ENCODE measurements at regions not wholly inside any gene's neighbourhood (a gene's known extent, or its start where the extent isn't known, plus 50 kb on each side); places are given as distances from the start of the nearest gene placed in this dataset.

DNA sequence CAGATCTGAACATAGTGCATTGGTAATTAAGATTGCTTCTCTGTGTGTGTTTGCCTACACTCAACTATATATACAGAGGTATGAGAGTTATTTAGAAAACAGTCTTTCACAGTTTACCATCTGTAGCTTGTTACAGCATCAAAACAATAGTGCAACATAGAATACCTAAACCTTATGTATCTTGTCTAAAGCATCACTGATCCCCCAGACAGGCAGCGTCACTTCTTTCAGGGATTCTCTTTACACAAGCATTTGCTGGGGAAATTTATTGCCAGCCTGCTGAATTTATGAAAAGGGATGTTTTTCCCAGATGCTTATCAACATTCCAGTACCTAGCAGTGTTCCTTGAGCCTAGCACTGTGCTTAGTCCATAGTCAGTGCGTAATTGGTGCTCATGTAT is 195.8 kb upstream of the COL8A1 start:
- Histone ChIP-seq H3K79me2 (ENCODE audit: insufficient read depth, low read length) (no peaks in the 10 kb centered on the region), H3K9me3 (ENCODE audit: low read depth, low read length) (no peaks in the 10 kb centered on the region), H3K27ac (ENCODE audit: low read depth, low read length) (no peak overlapping the region), H3K4me1 (ENCODE audit: insufficient read depth, low read length) (no peaks in the 10 kb centered on the region), H3K4me3 (ENCODE audit: insufficient read depth, low read length) (no peak overlapping the region), H4K20me1 (ENCODE audit: insufficient read depth, low read length) (no peaks in the 10 kb centered on the region), H3K36me3 (ENCODE audit: insufficient read depth, low read length) (no peaks in the 10 kb centered on the region), H2AFZ (ENCODE audit: low read length) (no peak overlapping the region), H3K27me3 (ENCODE audit: insufficient read depth, low read length) (no peaks in the 10 kb centered on the region), H3K4me2 (ENCODE audit: insufficient read depth, low read length) (no peak overlapping the region)
- TF ChIP-seq, protein P1, sequence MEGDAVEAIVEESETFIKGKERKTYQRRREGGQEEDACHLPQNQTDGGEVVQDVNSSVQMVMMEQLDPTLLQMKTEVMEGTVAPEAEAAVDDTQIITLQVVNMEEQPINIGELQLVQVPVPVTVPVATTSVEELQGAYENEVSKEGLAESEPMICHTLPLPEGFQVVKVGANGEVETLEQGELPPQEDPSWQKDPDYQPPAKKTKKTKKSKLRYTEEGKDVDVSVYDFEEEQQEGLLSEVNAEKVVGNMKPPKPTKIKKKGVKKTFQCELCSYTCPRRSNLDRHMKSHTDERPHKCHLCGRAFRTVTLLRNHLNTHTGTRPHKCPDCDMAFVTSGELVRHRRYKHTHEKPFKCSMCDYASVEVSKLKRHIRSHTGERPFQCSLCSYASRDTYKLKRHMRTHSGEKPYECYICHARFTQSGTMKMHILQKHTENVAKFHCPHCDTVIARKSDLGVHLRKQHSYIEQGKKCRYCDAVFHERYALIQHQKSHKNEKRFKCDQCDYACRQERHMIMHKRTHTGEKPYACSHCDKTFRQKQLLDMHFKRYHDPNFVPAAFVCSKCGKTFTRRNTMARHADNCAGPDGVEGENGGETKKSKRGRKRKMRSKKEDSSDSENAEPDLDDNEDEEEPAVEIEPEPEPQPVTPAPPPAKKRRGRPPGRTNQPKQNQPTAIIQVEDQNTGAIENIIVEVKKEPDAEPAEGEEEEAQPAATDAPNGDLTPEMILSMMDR (IDR thresholded peaks at IDR 0.05; ENCODE audit: extremely low read depth, low read depth, low read length), result no peak
- DNase-seq (ENCODE audit: insufficient read length, low spot score, missing footprints), result no peak

DNA sequence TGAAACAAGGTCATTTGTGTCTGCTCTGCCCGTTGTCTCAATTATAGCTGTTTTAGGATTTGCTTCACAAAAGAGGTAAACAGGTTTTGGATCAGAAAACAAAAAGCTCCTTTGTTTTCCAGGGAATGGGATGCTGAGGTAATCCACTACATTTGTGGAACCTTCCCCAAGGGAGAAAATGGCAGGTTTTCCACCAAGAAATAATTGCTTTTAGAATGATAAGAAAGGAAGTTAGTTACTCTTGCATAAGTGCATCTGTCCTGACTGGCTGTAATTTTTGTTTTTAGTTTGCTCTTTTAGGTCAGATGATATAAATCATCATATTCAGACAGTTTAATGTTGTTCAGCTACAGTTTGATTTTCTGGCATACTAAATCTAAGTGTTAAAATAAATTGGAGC is 198.5 kb upstream of the COL8A1 start:
- no peak overlapping the region for H3K4me3 ChIP-seq (ENCODE audit: insufficient read depth, low read length)
- no peak overlapping the region for H3K4me2 ChIP-seq (ENCODE audit: insufficient read depth, low read length)
- H3K27me3 ChIP-seq (ENCODE audit: insufficient read depth, low read length), result no peaks in the 10 kb centered on the region
- H3K27ac ChIP-seq (ENCODE audit: low read depth, low read length), result no peak overlapping the region
- H3K9me3 ChIP-seq (ENCODE audit: low read depth, low read length), result no peaks in the 10 kb centered on the region
- TF ChIP-seq, protein P1 (IDR thresholded peaks at IDR 0.05; ENCODE audit: extremely low read depth, low read depth, low read length), result no peak
- H3K79me2 ChIP-seq (ENCODE audit: insufficient read depth, low read length), result no peaks in the 10 kb centered on the region
- H4K20me1 ChIP-seq (ENCODE audit: insufficient read depth, low read length), result no peaks in the 10 kb centered on the region
- no peaks in the 10 kb centered on the region for H3K36me3 ChIP-seq (ENCODE audit: insufficient read depth, low read length)
- H3K4me1 ChIP-seq (ENCODE audit: insufficient read depth, low read length), result no peaks in the 10 kb centered on the region
- no peak overlapping the region for H2AFZ ChIP-seq (ENCODE audit: low read length)
- no peak for DNase-seq (ENCODE audit: insufficient read length, low spot score, missing footprints)

DNA sequence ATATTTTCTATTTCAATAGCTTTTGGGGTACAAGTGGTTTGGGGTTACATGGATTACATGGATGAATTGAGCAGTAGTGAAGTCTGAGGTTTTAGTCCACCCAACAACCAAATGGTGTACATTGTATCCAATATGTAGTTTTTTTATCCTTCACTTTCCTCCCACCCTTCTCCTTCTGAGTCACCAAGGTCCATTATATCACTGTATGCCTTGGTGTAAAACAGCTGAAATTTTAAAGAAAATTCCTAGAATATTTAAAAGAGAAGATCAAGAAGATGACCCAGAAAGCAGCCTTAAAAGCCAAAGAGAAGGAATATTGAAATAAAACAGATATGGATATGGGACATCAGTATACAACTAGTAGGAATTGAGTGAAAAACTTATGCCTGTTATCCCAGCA is 204.2 kb upstream of the COL8A1 start:
- Histone ChIP-seq H3K4me2 (ENCODE audit: insufficient read depth, low read length) (no peak overlapping the region), H3K4me1 (ENCODE audit: insufficient read depth, low read length) (peaks cover 6% of the 10 kb centered on the region), H2AFZ (ENCODE audit: low read length) (no peak overlapping the region), H3K36me3 (ENCODE audit: insufficient read depth, low read length) (no peaks in the 10 kb centered on the region), H3K27me3 (ENCODE audit: insufficient read depth, low read length) (no peaks in the 10 kb centered on the region), H3K9me3 (ENCODE audit: low read depth, low read length) (no peaks in the 10 kb centered on the region), H3K79me2 (ENCODE audit: insufficient read depth, low read length) (no peaks in the 10 kb centered on the region), H3K27ac (ENCODE audit: low read depth, low read length) (no peak overlapping the region), H4K20me1 (ENCODE audit: insufficient read depth, low read length) (no peaks in the 10 kb centered on the region), H3K4me3 (ENCODE audit: insufficient read depth, low read length) (no peak overlapping the region)
- TF ChIP-seq, protein P1 (IDR thresholded peaks at IDR 0.05; ENCODE audit: extremely low read depth, low read depth, low read length), result no peak
- DNase-seq (ENCODE audit: insufficient read length, low spot score, missing footprints), result no peak

DNA sequence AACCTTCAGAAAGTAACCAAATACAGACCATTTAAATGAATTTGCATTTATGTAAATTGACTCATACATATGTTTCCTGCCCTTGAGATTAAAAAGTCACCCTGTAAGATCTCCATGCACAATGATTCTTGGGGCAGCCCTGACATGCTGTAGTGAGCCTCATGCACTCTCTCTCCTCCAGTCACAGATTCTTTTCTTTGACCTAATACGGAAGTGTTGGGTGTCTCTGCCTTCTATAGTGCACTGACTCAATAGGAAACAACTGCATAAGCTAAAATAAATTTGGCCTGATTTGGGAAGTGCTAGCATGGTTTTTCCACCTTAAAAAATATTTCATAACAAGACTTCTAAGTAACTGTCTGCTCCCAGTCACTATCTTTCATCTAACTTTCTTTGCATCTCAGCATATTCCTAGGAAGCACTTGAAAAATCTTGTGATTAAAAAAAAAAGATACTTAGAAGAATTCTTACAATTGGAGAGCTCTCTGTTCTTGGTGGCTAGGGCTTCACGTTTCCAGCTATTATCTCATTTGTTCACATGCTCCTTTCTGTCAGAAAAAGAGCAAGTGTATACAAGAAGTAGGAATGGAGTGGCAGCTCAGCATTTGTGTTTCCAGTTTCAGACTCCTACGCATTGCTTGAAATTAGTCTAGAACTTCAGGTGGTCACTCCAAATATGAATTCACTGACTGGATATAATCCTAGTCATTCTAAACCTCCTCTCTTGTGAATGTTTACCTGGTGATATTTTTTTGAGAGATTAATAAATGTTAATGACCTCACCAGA is 207.9 kb upstream of the COL8A1 start:
- no peak overlapping the region for H3K4me3 ChIP-seq (ENCODE audit: insufficient read depth, low read length)
- no peak for DNase-seq (ENCODE audit: insufficient read length, low spot score, missing footprints)
- H2AFZ ChIP-seq (ENCODE audit: low read length), result no peak overlapping the region
- no peak overlapping the region for H3K27ac ChIP-seq (ENCODE audit: low read depth, low read length)
- H3K4me2 ChIP-seq (ENCODE audit: insufficient read depth, low read length), result no peak overlapping the region
- H4K20me1 ChIP-seq (ENCODE audit: insufficient read depth, low read length), result no peaks in the 10 kb centered on the region
- peaks cover 6% of the 10 kb centered on the region for H3K4me1 ChIP-seq (ENCODE audit: insufficient read depth, low read length)
- H3K27me3 ChIP-seq (ENCODE audit: insufficient read depth, low read length), result no peaks in the 10 kb centered on the region
- H3K9me3 ChIP-seq (ENCODE audit: low read depth, low read length), result no peaks in the 10 kb centered on the region
- H3K36me3 ChIP-seq (ENCODE audit: insufficient read depth, low read length), result no peaks in the 10 kb centered on the region
- H3K79me2 ChIP-seq (ENCODE audit: insufficient read depth, low read length), result no peaks in the 10 kb centered on the region
- TF ChIP-seq, protein P1 (IDR thresholded peaks at IDR 0.05; ENCODE audit: extremely low read depth, low read depth, low read length), result no peak

Measured in osteoblast (primary cell).